ENCODE measurements at regions not wholly inside any gene's neighbourhood (a gene's known extent, or its start where the extent isn't known, plus 50 kb on each side); places are given as distances from the start of the nearest gene placed in this dataset.

- Histone ChIP-seq H3K4me3 (ENCODE audit: low read depth in 2 of 2, low read length in 1 of 2) (no peak overlapping the region), H3K4me2 (no peak overlapping the region), H3K27me3 (ENCODE audit: insufficient read depth) (no peaks in the 10 kb centered on the region), H3K36me3 (replicated peaks in 1 of 2; ENCODE audit: control insufficient read depth in 1 of 2, insufficient read depth in 2 of 2, low read length in 1 of 2) (no peaks in the 10 kb centered on the region), H3K4me1 (ENCODE audit: control insufficient read depth in 1 of 2, insufficient read depth in 2 of 2, low read depth in 1 of 2, low read length in 1 of 2) (no peaks in the 10 kb centered on the region; a peak in 1 of 4 replicates), H3F3A (replicated peaks; ENCODE audit: insufficient read depth) (no peaks in the 10 kb centered on the region), H3K27ac (ENCODE audit: low read depth in 2 of 2, low read length in 1 of 2) (no peak overlapping the region), H3K9ac (no peak overlapping the region), H2AFZ (ENCODE audit: low read depth) (no peak overlapping the region), H3K9me3 (no peaks in the 10 kb centered on the region), H4K20me1 (ENCODE audit: insufficient read depth) (no peaks in the 10 kb centered on the region), H3K9me2 (no peaks in the 10 kb centered on the region), H3K79me2 (ENCODE audit: insufficient read depth) (no peaks in the 10 kb centered on the region)
- ChIA-PET POLR2A (no interaction called here), CTCF (interaction anchor here (0.7 to 1.4 kb wide), 2 partner anchors 11 to 420 kb away, joined by 3 read pairs; partner anchors contain the start of gene TBX3)
- TF ChIP-seq TCF12 (IDR thresholded peaks at IDR 0.05) = peak; percentile 52
- TF ChIP-seq EP300 (IDR thresholded peaks at IDR 0.05; ENCODE audit: borderline replicate concordance in 1 of 2, low read depth in 1 of 2, low read length in 1 of 2) = no peak
- 0 out of 2 replicates have a peak, but pooled peaks have one; percentile 18 for TF ChIP-seq PBX3 (IDR thresholded peaks at IDR 0.05)
- peak; percentile 35; the same call in 1 of the 2 replicates for TF ChIP-seq NFIC (IDR thresholded peaks at IDR 0.05; ENCODE audit: borderline replicate concordance)
- TF ChIP-seq RXRA (IDR thresholded peaks at IDR 0.05; ENCODE audit: borderline replicate concordance, low read depth) = 0 out of 2 replicates have a peak, but pooled peaks have one; percentile 17
- no peak for DNase-seq
- WGBS (ENCODE audit: low lambda C conversion rate) = 61% methylated on average over 10 of the region's 10 CpGs
These were observed 420.2 kb upstream of the TBX3 start for GRCh38 chr12:115103884-115104883.

GRCh38 chr12:115102450-115102849 is 418.5 kb upstream of the TBX3 start:
- DNase-seq = no peak
- no peaks in the 10 kb centered on the region for H3K27me3 ChIP-seq (ENCODE audit: insufficient read depth)
- no peak overlapping the region for H3K9ac ChIP-seq
- H3K4me1 ChIP-seq (ENCODE audit: control insufficient read depth in 1 of 2, insufficient read depth in 2 of 2, low read depth in 1 of 2, low read length in 1 of 2) = no peaks in the 10 kb centered on the region; a peak in 1 of 4 replicates
- CTCF ChIA-PET = no interaction called here
- no peaks in the 10 kb centered on the region for H3K9me2 ChIP-seq
- WGBS (ENCODE audit: low lambda C conversion rate) = 71% methylated on average over 5 of the region's 5 CpGs
- H4K20me1 ChIP-seq (ENCODE audit: insufficient read depth) = no peaks in the 10 kb centered on the region
- no peak overlapping the region for H3K4me3 ChIP-seq (ENCODE audit: low read depth in 2 of 2, low read length in 1 of 2)
- H3K9me3 ChIP-seq = no peaks in the 10 kb centered on the region
- POLR2A ChIA-PET = no interaction called here
- no peak overlapping the region for H3K4me2 ChIP-seq
- H3F3A ChIP-seq (replicated peaks; ENCODE audit: insufficient read depth) = no peaks in the 10 kb centered on the region
- TF ChIP-seq RXRA (IDR thresholded peaks at IDR 0.05; ENCODE audit: borderline replicate concordance, low read depth) = no peak
- TF ChIP-seq USF2 (IDR thresholded peaks at IDR 0.05; ENCODE audit: borderline replicate concordance, low read depth, low read length) = no peak
- no peak for TF ChIP-seq TEAD4 (IDR thresholded peaks at IDR 0.05; ENCODE audit: borderline replicate concordance, insufficient read depth)
- TF ChIP-seq USF1 (IDR thresholded peaks at IDR 0.05; ENCODE audit: borderline replicate concordance, low read depth) = no peak
- no peak for TF ChIP-seq CHD2 (IDR thresholded peaks at IDR 0.05; ENCODE audit: low read length, partially characterized antibody)
- H2AFZ ChIP-seq (ENCODE audit: low read depth) = no peak overlapping the region
- H3K36me3 ChIP-seq (replicated peaks in 1 of 2; ENCODE audit: control insufficient read depth in 1 of 2, insufficient read depth in 2 of 2, low read length in 1 of 2) = no peaks in the 10 kb centered on the region
- H3K27ac ChIP-seq (ENCODE audit: low read depth in 2 of 2, low read length in 1 of 2) = no peak overlapping the region
- H3K79me2 ChIP-seq (ENCODE audit: insufficient read depth) = no peaks in the 10 kb centered on the region

Measured in SK-N-SH (cell line).